ENCODE measurements at regions not wholly inside any gene's neighbourhood (a gene's known extent, or its start where the extent isn't known, plus 50 kb on each side); places are given as distances from the start of the nearest gene placed in this dataset.

- no peak for TF ChIP-seq USF1 (IDR thresholded peaks at IDR 0.05)
- TF ChIP-seq CEBPB (IDR thresholded peaks at IDR 0.05): peak; percentile 64
- no peak; the same call in 1 of the 2 replicates for TF ChIP-seq TCF12 (IDR thresholded peaks at IDR 0.05; ENCODE audit: low read depth)
- peak; percentile 33; the same call in 1 of the 2 replicates for TF ChIP-seq ZBTB7A (IDR thresholded peaks at IDR 0.05; ENCODE audit: low read depth)
- TF ChIP-seq EGR1 (IDR thresholded peaks at IDR 0.05): no peak
- no peak for TF ChIP-seq TAF1 (IDR thresholded peaks at IDR 0.05; ENCODE audit: low read depth)
- no peak for TF ChIP-seq NFIC (IDR thresholded peaks at IDR 0.05)
- TF ChIP-seq REST (IDR thresholded peaks at IDR 0.05; ENCODE audit: low read depth): no peak
- no peak for TF ChIP-seq FOXM1 (IDR thresholded peaks at IDR 0.05; ENCODE audit: borderline replicate concordance, low read depth)
- no peak; the same call in 1 of the 2 replicates for TF ChIP-seq MAX (IDR thresholded peaks at IDR 0.05)
- no peak for TF ChIP-seq YY1 (IDR thresholded peaks at IDR 0.05; ENCODE audit: low read depth)
- TF ChIP-seq CREB1 (IDR thresholded peaks at IDR 0.05; ENCODE audit: low read depth): no peak
- TF ChIP-seq RAD21 (IDR thresholded peaks at IDR 0.05; ENCODE audit: low read depth): no peak
- no peak for TF ChIP-seq TEAD4 (IDR thresholded peaks at IDR 0.05)
- TF ChIP-seq EP300 (IDR thresholded peaks at IDR 0.05; ENCODE audit: borderline replicate concordance): peak; percentile 25; the same call in 1 of the 2 replicates
These were observed 214.5 kb upstream of the UBASH3B start for GRCh38 chr11:122440811-122441665.

GRCh38 chr11:122439866-122440810 lies 215.4 kb upstream of the UBASH3B start:
- TF ChIP-seq TEAD4 (IDR thresholded peaks at IDR 0.05) (peak; percentile 15; the same call in 1 of the 2 replicates), MAX (IDR thresholded peaks at IDR 0.05) (no peak; the same call in none of the 2 replicates), ZBTB7A (IDR thresholded peaks at IDR 0.05; ENCODE audit: low read depth) (no peak), RAD21 (IDR thresholded peaks at IDR 0.05; ENCODE audit: low read depth) (no peak), NFIC (IDR thresholded peaks at IDR 0.05) (no peak), YY1 (IDR thresholded peaks at IDR 0.05; ENCODE audit: low read depth) (no peak), EGR1 (IDR thresholded peaks at IDR 0.05) (no peak), EP300 (IDR thresholded peaks at IDR 0.05; ENCODE audit: borderline replicate concordance) (0 out of 2 replicates have a peak, but pooled peaks have one; percentile 11), USF1 (IDR thresholded peaks at IDR 0.05) (peak; percentile 73), TCF12 (IDR thresholded peaks at IDR 0.05; ENCODE audit: low read depth) (no peak), REST (IDR thresholded peaks at IDR 0.05; ENCODE audit: low read depth) (no peak)

- TF ChIP-seq TAF1 (IDR thresholded peaks at IDR 0.05; ENCODE audit: low read depth) (no peak), REST (IDR thresholded peaks at IDR 0.05; ENCODE audit: low read depth) (no peak), ZBTB7A (IDR thresholded peaks at IDR 0.05; ENCODE audit: low read depth) (no peak), EGR1 (IDR thresholded peaks at IDR 0.05) (no peak), TCF12 (IDR thresholded peaks at IDR 0.05; ENCODE audit: low read depth) (no peak), CREB1 (IDR thresholded peaks at IDR 0.05; ENCODE audit: low read depth) (no peak), RAD21 (IDR thresholded peaks at IDR 0.05; ENCODE audit: low read depth) (no peak), YY1 (IDR thresholded peaks at IDR 0.05; ENCODE audit: low read depth) (no peak)
These were observed 219.3 kb upstream of the UBASH3B start for GRCh38 chr11:122436188-122436555.
